ENCODE measurements at regions not wholly inside any gene's neighbourhood (a gene's known extent, or its start where the extent isn't known, plus 50 kb on each side); places are given as distances from the start of the nearest gene placed in this dataset.
"Not testable (repeated sequence)": the region's sequence is repeated elsewhere in the genome, so short reads cannot be mapped to it uniquely, and the experiment has no call there.

- TF ChIP-seq CTCF, POLR2A, POLR2AphosphoS5, EP300 (IDR thresholded peaks at IDR 0.05): not testable (repeated sequence)
Measured at GRCh38 chr10:23545866-23546265, 107.0 kb downstream of the OTUD1 start.

Data from sigmoid colon (tissue), 4 donors.